GM12875 (cell line): ENCODE measurements at regions not wholly inside any gene's neighbourhood (a gene's known extent, or its start where the extent isn't known, plus 50 kb on each side); places are given as distances from the start of the nearest gene placed in this dataset.

Source experiments
- H3K4me3 ChIP-seq: one replicate; pipeline ENCODE4 v1.5.1; 2011; ENCODE audit warnings: low read depth, low read length, control low read depth
- TF ChIP-seq, protein P1 (sequence below): IDR thresholded peaks from 2 replicates; pipeline ENCODE4 v1.5.1; 2011; ENCODE audit warnings: low read depth, mild to moderate bottlenecking, control low read depth, inconsistent platforms, low read length, moderate library complexity, borderline replicate concordance; ENCODE audit not compliant: insufficient read depth

DNA sequence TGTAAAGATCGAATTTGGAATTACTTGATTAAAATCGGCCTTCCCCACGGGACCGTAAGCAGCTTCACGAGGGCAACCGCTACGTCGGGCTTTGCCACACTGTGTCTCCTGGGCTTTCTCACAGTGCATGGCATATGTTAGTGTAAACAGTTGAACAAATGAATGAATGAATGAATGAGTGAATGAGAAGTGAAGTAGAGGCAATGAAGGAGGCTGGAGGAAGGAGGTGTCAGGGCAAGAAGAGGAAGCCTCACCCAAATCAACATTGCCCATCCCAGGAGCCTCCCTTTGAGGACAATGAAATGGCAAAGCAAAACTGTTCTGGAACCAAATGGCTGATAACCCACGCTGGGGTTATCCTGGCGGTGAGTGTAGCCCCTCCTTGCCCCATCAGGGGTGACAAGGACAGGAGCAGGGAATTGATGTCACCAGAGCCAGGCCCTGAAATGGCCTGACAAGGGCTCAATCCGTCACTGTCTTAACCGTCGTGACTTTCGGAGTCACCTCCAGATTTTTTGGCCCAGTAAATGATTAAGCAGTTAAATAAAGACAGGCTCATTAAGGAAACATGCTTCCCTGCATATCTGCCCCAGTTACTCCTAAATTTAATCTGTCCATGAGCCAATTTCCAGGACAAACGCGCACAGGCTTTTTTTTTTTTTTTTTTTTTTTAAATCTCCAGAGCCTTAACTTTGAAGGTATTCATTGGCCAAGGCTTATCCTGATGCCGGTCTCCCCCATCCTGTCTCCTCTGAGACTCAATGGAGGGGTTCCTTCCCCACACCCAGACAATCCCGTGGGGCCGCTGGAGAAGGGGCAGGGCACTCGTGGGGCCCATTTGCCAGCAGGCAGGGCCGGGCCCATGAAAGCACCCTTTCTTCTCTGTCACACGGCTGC, 88.4 kb upstream of the BOD1 start:
- H3K4me3 ChIP-seq: no peak overlapping the region
- TF ChIP-seq, protein P1, sequence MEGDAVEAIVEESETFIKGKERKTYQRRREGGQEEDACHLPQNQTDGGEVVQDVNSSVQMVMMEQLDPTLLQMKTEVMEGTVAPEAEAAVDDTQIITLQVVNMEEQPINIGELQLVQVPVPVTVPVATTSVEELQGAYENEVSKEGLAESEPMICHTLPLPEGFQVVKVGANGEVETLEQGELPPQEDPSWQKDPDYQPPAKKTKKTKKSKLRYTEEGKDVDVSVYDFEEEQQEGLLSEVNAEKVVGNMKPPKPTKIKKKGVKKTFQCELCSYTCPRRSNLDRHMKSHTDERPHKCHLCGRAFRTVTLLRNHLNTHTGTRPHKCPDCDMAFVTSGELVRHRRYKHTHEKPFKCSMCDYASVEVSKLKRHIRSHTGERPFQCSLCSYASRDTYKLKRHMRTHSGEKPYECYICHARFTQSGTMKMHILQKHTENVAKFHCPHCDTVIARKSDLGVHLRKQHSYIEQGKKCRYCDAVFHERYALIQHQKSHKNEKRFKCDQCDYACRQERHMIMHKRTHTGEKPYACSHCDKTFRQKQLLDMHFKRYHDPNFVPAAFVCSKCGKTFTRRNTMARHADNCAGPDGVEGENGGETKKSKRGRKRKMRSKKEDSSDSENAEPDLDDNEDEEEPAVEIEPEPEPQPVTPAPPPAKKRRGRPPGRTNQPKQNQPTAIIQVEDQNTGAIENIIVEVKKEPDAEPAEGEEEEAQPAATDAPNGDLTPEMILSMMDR: no peak

DNA sequence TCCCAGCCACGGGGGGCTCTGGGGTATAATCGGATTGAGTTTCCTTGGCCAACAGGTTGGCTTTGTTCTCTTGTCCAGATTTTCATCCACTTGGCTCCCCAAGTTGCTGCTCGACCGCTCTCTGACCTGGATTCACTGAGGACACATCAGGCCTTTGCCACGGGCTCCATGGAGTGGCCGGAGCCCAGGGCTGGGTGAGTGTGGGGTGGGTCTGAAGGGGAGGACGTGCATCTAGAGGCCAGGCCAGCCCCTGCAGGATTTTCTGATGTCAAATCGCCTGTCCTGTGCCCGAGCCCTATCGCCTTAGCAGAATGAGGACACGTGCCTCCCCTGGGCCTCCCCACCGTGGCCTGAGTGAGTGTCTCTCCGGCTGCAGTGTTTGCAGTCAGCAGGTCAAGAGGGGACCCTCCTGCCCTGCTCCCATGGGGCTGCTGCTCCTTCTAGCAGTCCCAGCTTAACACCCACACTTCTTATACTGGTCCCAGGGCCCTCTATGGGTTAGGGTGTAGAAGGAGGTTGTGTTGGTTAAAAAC, 89.1 kb upstream of the BOD1 start:
- no peak overlapping the region for H3K4me3 ChIP-seq
- TF ChIP-seq, protein P1: no peak

DNA sequence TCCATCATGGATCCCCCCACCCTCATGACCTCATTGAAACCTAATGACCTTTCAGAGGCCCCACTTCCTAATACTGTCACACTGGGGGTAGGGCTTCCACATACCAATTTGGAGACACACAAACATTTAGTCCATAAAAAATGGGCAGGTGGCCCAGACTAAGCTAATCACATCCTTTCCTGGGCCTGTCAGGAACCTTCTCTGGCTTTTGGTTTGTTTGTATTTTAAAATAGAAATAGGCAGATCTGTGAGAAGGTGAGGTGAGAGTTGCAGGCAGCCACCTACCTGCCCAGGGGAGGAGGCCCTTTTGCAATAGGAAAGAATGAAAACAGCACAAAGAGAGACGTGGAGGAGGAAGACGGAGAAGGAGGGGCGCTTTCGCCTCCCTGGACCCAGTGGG, 90.2 kb upstream of the BOD1 start:
- no peak overlapping the region for H3K4me3 ChIP-seq
- TF ChIP-seq, protein P1: no peak

DNA sequence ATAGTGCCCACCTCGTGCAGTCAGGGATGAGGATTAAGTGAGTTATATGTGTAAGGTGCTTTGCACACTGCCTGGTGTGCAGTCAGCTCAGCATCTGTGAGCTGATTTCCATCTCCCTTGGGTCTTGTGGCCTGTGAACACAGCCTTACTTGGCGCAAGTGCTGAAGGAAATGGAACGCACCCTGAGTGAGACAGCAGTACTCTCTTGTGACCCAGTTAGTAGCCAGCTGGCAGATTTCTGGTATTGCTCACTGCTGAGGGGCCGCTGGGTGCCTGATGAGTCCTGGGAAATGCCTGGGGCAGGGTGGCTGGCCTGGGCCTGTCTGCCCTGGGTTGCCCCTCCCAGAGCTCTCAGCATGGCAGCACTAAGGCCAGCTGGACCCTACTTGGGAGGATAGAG, 90.9 kb upstream of the BOD1 start:
- H3K4me3 ChIP-seq: no peak overlapping the region
- TF ChIP-seq, protein P1: no peak

DNA sequence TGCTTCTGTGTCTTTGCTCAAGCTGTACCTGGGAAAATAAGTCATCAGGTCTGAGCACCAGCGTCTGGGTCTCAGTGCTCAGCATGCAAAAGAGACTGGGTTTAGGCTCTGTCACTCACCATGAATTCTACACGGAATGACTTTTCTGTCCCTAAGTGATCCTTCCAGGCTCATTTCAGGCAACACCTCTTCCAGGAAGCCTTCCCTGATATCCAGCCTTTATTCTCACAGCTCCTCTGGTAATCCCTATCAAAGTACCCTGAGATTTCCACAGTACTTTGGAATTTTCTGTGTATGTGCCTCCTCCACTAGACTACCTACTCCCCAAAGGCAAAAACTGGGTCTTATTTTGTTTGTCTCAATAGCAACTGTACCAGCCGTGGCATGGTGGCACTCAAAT, 92.7 kb upstream of the BOD1 start:
- no peak overlapping the region for H3K4me3 ChIP-seq
- TF ChIP-seq, protein P1: no peak

DNA sequence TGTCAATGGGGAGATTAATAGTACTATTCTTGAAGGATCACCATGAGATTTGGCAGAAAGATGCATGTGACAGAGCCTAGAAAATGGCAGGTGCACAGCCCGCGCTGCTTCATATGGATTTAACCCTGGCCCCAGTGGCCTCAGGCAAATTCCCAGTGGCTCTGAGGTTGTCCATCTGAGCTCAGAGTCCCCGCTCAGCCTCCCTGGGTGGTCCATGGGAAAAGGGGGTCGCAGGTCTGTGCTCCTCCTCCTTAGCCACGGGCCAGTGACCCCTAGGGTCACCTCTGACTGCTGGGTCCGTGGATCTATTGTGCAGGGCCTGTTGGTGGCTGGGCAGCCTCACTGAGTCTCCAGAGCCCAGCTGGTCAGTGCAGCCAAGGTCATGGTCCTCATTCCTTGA, 93.3 kb upstream of the BOD1 start:
- TF ChIP-seq, protein P1: no peak
- no peak overlapping the region for H3K4me3 ChIP-seq

DNA sequence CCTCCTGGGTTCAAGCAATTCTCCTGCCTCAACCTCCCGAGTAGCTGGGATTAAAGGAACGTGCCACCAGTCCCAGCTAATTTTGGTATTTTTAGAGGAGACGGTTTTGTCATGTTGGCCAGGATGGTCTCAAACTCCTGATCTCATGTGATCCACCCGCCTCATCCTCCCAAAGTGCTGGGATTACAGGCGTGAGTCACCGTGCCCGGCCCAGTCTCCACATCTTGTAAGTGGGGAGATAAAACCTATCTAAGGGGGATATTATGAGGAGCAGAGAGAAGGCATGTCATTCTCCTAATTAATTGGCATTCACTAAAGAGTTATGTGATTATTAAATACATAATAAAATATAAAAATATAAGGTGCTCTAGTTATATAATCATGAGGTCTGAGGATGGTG, 94.1 kb upstream of the BOD1 start:
- TF ChIP-seq, protein P1: no peak
- H3K4me3 ChIP-seq: no peak overlapping the region
